SU-DHL-6 (cell line): ENCODE measurements at regions not wholly inside any gene's neighbourhood (a gene's known extent, or its start where the extent isn't known, plus 50 kb on each side); places are given as distances from the start of the nearest gene placed in this dataset.

Experiments used
- H2AFZ ChIP-seq: fragments of 200-600 bp; sonication (generic); 2 replicates; pipeline ENCODE4 v1.6.1; 2014; ENCODE audit warnings: low read depth, mild to moderate bottlenecking, moderate library complexity, mixed read lengths, antibody characterized with exemption, low read length; ENCODE audit not compliant: severe bottlenecking
- H3F3A ChIP-seq: fragments of 200-600 bp; shearing (Covaris generic); 2 replicates; pipeline ENCODE4 v1.6.0; 2016; ENCODE audit warnings: antibody characterized with exemption, mild to moderate bottlenecking; ENCODE audit not compliant: insufficient read depth
- H3K27ac ChIP-seq: fragments of 200-600 bp; sonication (generic); 2 replicates; pipeline ENCODE4 v1.5.1; 2016; ENCODE audit warnings: low read depth, mild to moderate bottlenecking, low read length, moderate library complexity, mixed read lengths
- H3K27me3 ChIP-seq: fragments of 200-600 bp; sonication (generic), shearing (Covaris generic); 2 replicates; pipeline ENCODE4 v1.6.0; 2014; ENCODE audit warnings: mild to moderate bottlenecking, low read length
- H3K36me3 ChIP-seq: fragments of 200-600 bp; sonication (generic); 2 replicates; pipeline ENCODE4 v1.6.1; 2014; ENCODE audit warnings: mild to moderate bottlenecking, low read length, mixed read lengths
- H3K4me2 ChIP-seq: fragments of 300-600, 200-600 bp; shearing (Covaris generic), sonication (generic); 2 replicates; pipeline ENCODE4 v1.6.0; 2014; ENCODE audit warnings: low read length, low read depth, mild to moderate bottlenecking; ENCODE audit not compliant: poor library complexity, severe bottlenecking
- H3K4me3 ChIP-seq: fragments of 200-600 bp; sonication (generic); 2 replicates; pipeline ENCODE4 v1.5.1; 2014; ENCODE audit warnings: antibody characterized with exemption, low read length, mild to moderate bottlenecking, mixed read lengths; ENCODE audit not compliant: insufficient read depth, poor library complexity, severe bottlenecking
- H3K79me2 ChIP-seq: fragments of 200-600 bp; sonication (generic); 2 replicates; pipeline ENCODE4 v1.6.1; 2014; ENCODE audit warnings: mild to moderate bottlenecking, low read length, moderate library complexity; ENCODE audit not compliant: insufficient read depth
- H3K9ac ChIP-seq: fragments of 200-600 bp; sonication (generic); 2 replicates; pipeline ENCODE4 v1.7.0; 2014; ENCODE audit warnings: mild to moderate bottlenecking, low read length
- H3K9me2 ChIP-seq: fragments of 200-600 bp; sonication (generic); replicated peaks from 2 replicates; pipeline ENCODE4 v1.6.1; 2014; ENCODE audit warnings: low read length; ENCODE audit not compliant: insufficient read depth
- H3K9me3 ChIP-seq: fragments of 200-600 bp; sonication (generic); 2 replicates; pipeline ENCODE4 v1.6.1; 2014; ENCODE audit warnings: low read length, mixed read lengths; ENCODE audit not compliant: insufficient read depth
- H4K20me1 ChIP-seq: fragments of 200-600 bp; sonication (generic); 2 replicates; pipeline ENCODE4 v1.6.1; 2014; ENCODE audit warnings: low read depth, mild to moderate bottlenecking, antibody characterized with exemption, low read length, moderate library complexity, mixed read lengths
- CTCF ChIP-seq: fragments of 200-600 bp; sonication (generic); IDR thresholded peaks from one replicate; pipeline ENCODE4 v1.5.1; 2017; ENCODE audit warnings: antibody characterized with exemption, mild to moderate bottlenecking, low read length, moderate library complexity; ENCODE audit not compliant: insufficient read depth, poor library complexity, severe bottlenecking
- EZH2phosphoT487 ChIP-seq: fragments of 200-600 bp; sonication (generic), shearing (Covaris generic); conservative IDR thresholded peaks from 2 replicates; pipeline ENCODE4 v1.6.1; 2018; ENCODE audit warnings: mild to moderate bottlenecking, antibody characterized with exemption, low read length, moderate library complexity, mixed read lengths

- Histone ChIP-seq H4K20me1 (no peaks in the 10 kb centered on the region), H3K9me3 (no peaks in the 10 kb centered on the region), H3K9ac (no peak overlapping the region), H3K27me3 (no peaks in the 10 kb centered on the region), H3K4me2 (no peak overlapping the region), H3K4me3 (no peak overlapping the region), H3K9me2 (no peaks in the 10 kb centered on the region), H3K36me3 (no peaks in the 10 kb centered on the region), H2AFZ (no peak overlapping the region), H3K27ac (no peak overlapping the region), H3K79me2 (no peaks in the 10 kb centered on the region), H3F3A (no peaks in the 10 kb centered on the region)
- no peak for TF ChIP-seq EZH2phosphoT487
- TF ChIP-seq CTCF, result no peak
Observed at GRCh38 chr1:29629814-29630516, 393.6 kb downstream of the PTPRU start.

GRCh38 chr1:29629401-29629800, 393.1 kb downstream of the PTPRU start:
- H3K36me3 ChIP-seq, result no peaks in the 10 kb centered on the region
- H3K9me3 ChIP-seq, result no peaks in the 10 kb centered on the region
- H3K9ac ChIP-seq, result no peak overlapping the region
- H2AFZ ChIP-seq, result no peak overlapping the region
- TF ChIP-seq EZH2phosphoT487 (no peak), CTCF (no peak)
- no peak overlapping the region for H3K27ac ChIP-seq
- no peaks in the 10 kb centered on the region for H3K79me2 ChIP-seq
- H3K9me2 ChIP-seq, result no peaks in the 10 kb centered on the region
- H3K4me3 ChIP-seq, result no peak overlapping the region
- no peak overlapping the region for H3K4me2 ChIP-seq
- no peaks in the 10 kb centered on the region for H4K20me1 ChIP-seq
- H3K27me3 ChIP-seq, result no peaks in the 10 kb centered on the region
- no peaks in the 10 kb centered on the region for H3F3A ChIP-seq

GRCh38 chr1:29628190-29628589, 391.9 kb downstream of the PTPRU start:
- Histone ChIP-seq H3K27ac (no peak overlapping the region), H3F3A (no peaks in the 10 kb centered on the region), H3K36me3 (no peaks in the 10 kb centered on the region), H3K9me3 (no peaks in the 10 kb centered on the region), H3K9me2 (no peaks in the 10 kb centered on the region), H3K9ac (no peak overlapping the region), H4K20me1 (no peaks in the 10 kb centered on the region), H3K4me2 (no peak overlapping the region), H3K27me3 (no peaks in the 10 kb centered on the region), H3K4me3 (no peak overlapping the region), H2AFZ (no peak overlapping the region), H3K79me2 (no peaks in the 10 kb centered on the region)
- TF ChIP-seq EZH2phosphoT487 (no peak), CTCF (no peak)
